GM21423 (cell line): ENCODE measurements at regions not wholly inside any gene's neighbourhood (a gene's known extent, or its start where the extent isn't known, plus 50 kb on each side); places are given as distances from the start of the nearest gene placed in this dataset.

Experiments
- ATAC-seq: cut with Tn5 transposase; IDR thresholded peaks from one replicate; pipeline ENCODE4 v1.9.1; 2021; ENCODE audit warnings: mild to moderate bottlenecking, moderate library complexity; ENCODE audit not compliant: unreplicated experiment

DNA sequence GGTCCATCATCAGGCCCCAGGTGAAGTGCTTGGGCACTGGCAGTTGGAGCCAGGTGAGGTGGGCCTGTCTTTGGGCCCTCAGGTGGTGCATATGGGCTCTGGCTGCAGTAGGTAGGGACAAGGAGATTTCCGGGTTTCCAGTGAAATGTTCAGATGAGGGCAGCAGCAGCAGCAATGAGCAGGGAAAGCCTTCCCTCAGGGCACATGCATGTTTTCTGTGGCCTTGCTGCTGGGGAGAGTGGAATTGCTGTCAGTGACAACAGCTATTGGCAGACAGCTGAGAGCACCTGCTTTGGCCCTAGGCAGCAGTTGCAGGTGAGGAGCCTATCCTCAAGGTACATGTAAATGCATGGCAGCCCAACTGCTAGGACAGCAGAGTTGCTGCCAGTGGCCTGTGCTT is 58.9 kb upstream of the QRFPR start:
- ATAC-seq, result no peak
